Tibial nerve (tissue), 4 donors: ENCODE measurements at regions not wholly inside any gene's neighbourhood (a gene's known extent, or its start where the extent isn't known, plus 50 kb on each side); places are given as distances from the start of the nearest gene placed in this dataset.
A peak's percentile ranks its signal among the peaks of the same experiment; 100 is the strongest.

Experiments used
- DNase-seq, 2 donors: peaks; one replicate each; pipeline ENCODE4 v3.0.0-alpha.2; 2019; ENCODE audit warnings: low spot score in 2 of 2
- H3K27ac ChIP-seq, 4 donors: fragments of 200-600 bp; sonication (generic) in 3 of 4; one replicate each; pipeline ENCODE4 v1.5.1; 2017 to 2019; ENCODE audit warnings: mild to moderate bottlenecking in 1 of 4
- H3K27me3 ChIP-seq, 2 donors: fragments of 200-600 bp; sonication (generic) in 1 of 2; one replicate each; pipeline versions ENCODE4 v1.5.1 to v1.6.0; 2017 to 2019
- H3K36me3 ChIP-seq, 3 donors: fragments of 200-600 bp; sonication (generic); one replicate each; pipeline ENCODE4 v1.5.1; 2018 to 2019
- H3K4me1 ChIP-seq, 4 donors: fragments of 200-600 bp; sonication (generic) in 3 of 4; one replicate each; pipeline ENCODE4 v1.5.1; 2017 to 2019
- H3K4me3 ChIP-seq, 4 donors: fragments of 200-600 bp; sonication (generic) in 3 of 4; one replicate each; pipeline ENCODE4 v1.5.1; 2017 to 2019; ENCODE audit warnings: mild to moderate bottlenecking in 1 of 4, moderate library complexity in 1 of 4
- H3K9me3 ChIP-seq, 4 donors: fragments of 200-600 bp; sonication (generic) in 3 of 4; one replicate each; pipeline ENCODE4 v1.5.1; 2017 to 2019
- CTCF ChIP-seq, 5 experiments: fragments of 200-600 bp in 3 of 5; fragments of 450-650 bp in 2 of 5; sonication (generic) in 3 of 5; IDR thresholded peaks; one replicate each; pipeline ENCODE4 v1.5.1; 2016 to 2019; ENCODE audit warnings: antibody characterized with exemption in 5 of 5, mild to moderate bottlenecking in 3 of 5, moderate library complexity in 2 of 5
- EP300 ChIP-seq, 2 donors: sonication (generic); formaldehyde crosslinking; IDR thresholded peaks; one replicate each; pipeline ENCODE4 v1.6.1; 2017; ENCODE audit warnings: antibody characterized with exemption in 2 of 2, mild to moderate bottlenecking in 1 of 2
- POLR2A ChIP-seq, 2 donors: fragments of 450-650 bp; IDR thresholded peaks; one replicate each; pipeline ENCODE4 v1.6.1; 2017; ENCODE audit warnings: antibody characterized with exemption in 2 of 2, mild to moderate bottlenecking in 2 of 2, moderate library complexity in 2 of 2
- WGBS, 2 donors: methylation state at CpG; one replicate each; pipeline ENCODE4 v1.1.5; 2018; 5-methylcytosine and 5-hydroxymethylcytosine counted together

GRCh38 chr12:124490584-124491305 lies 76.7 kb downstream of the NCOR2 start:
- Histone ChIP-seq H3K9me3 (no peaks in the 10 kb centered on the region), H3K4me3 (no peak overlapping the region), H3K36me3 (peaks cover 0 to 57% (median 0%) of the 10 kb centered on the region in 3 donors), H3K27ac (peak overlapping the region in 2 of 4 donors; percentile 46 to 69), H3K27me3 (no peaks in the 10 kb centered on the region), H3K4me1 (peaks cover 0 to 98% (median 30%) of the 10 kb centered on the region in 4 donors)
- WGBS, 2 donors, result 40 to 52% methylated on average over 11 to 17 of the region's 17 CpGs
- TF ChIP-seq CTCF (IDR thresholded peaks at IDR 0.05) (no peak), POLR2A (IDR thresholded peaks at IDR 0.05) (no peak), EP300 (IDR thresholded peaks at IDR 0.05) (no peak)
- DNase-seq, result peak; percentile 68 to 70

GRCh38 chr12:124489915-124490583 lies 77.4 kb downstream of the NCOR2 start:
- Histone ChIP-seq H3K27me3 (no peaks in the 10 kb centered on the region), H3K4me3 (no peak overlapping the region), H3K36me3 (peaks cover 0 to 62% (median 0%) of the 10 kb centered on the region in 3 donors), H3K4me1 (peaks cover 0 to 97% (median 30%) of the 10 kb centered on the region in 4 donors), H3K27ac (peak overlapping the region in 2 of 4 donors; percentile 5 to 62), H3K9me3 (no peaks in the 10 kb centered on the region)
- no peak for TF ChIP-seq POLR2A (IDR thresholded peaks at IDR 0.05)
- 77 to 83% methylated on average over 9 of the region's 9 CpGs for WGBS, 2 donors
- DNase-seq, result no peak

- H3K9me3 ChIP-seq, result no peaks in the 10 kb centered on the region
- H3K27me3 ChIP-seq, result no peaks in the 10 kb centered on the region
- no peak overlapping the region for H3K4me3 ChIP-seq
- H3K4me1 ChIP-seq, result peaks cover 0 to 93% (median 30%) of the 10 kb centered on the region in 4 donors
- TF ChIP-seq CTCF (IDR thresholded peaks at IDR 0.05) (no peak), POLR2A (IDR thresholded peaks at IDR 0.05) (no peak), EP300 (IDR thresholded peaks at IDR 0.05) (no peak)
- H3K36me3 ChIP-seq, result peaks cover 0 to 62% (median 0%) of the 10 kb centered on the region in 3 donors
- WGBS, 2 donors, result 64 to 65% methylated on average over 6 of the region's 6 CpGs
- DNase-seq, result no peak
- peak overlapping the region in 2 of 4 donors; percentile 57 to 62 for H3K27ac ChIP-seq
Measured at GRCh38 chr12:124489220-124489619, 78.2 kb downstream of the NCOR2 start.

GRCh38 chr12:124488520-124488919 lies 78.9 kb downstream of the NCOR2 start:
- Histone ChIP-seq H3K4me3 (no peak overlapping the region), H3K9me3 (no peaks in the 10 kb centered on the region), H3K36me3 (peaks cover 0 to 63% (median 0%) of the 10 kb centered on the region in 3 donors), H3K27ac (peak overlapping the region in 2 of 4 donors; percentile 57 to 62), H3K4me1 (peaks cover 0 to 93% (median 30%) of the 10 kb centered on the region in 4 donors), H3K27me3 (no peaks in the 10 kb centered on the region)
- 71 to 81% methylated on average over 10 of the region's 10 CpGs for WGBS, 2 donors
- no peak for DNase-seq
- TF ChIP-seq CTCF (IDR thresholded peaks at IDR 0.05), result no peak
- TF ChIP-seq POLR2A (IDR thresholded peaks at IDR 0.05), result no peak
- no peak for TF ChIP-seq EP300 (IDR thresholded peaks at IDR 0.05)

GRCh38 chr12:124487834-124488165 lies 79.6 kb downstream of the NCOR2 start:
- no peak for DNase-seq
- 72 to 76% methylated on average over 3 of the region's 3 CpGs for WGBS, 2 donors
- H3K9me3 ChIP-seq, result no peaks in the 10 kb centered on the region
- no peak overlapping the region for H3K4me3 ChIP-seq
- H3K27me3 ChIP-seq, result no peaks in the 10 kb centered on the region
- peak overlapping the region in 3 of 4 donors; percentile 51 to 62 (median 57) for H3K27ac ChIP-seq
- TF ChIP-seq CTCF (IDR thresholded peaks at IDR 0.05) (no peak), POLR2A (IDR thresholded peaks at IDR 0.05) (no peak), EP300 (IDR thresholded peaks at IDR 0.05) (no peak)
- H3K36me3 ChIP-seq, result peaks cover 0 to 63% (median 0%) of the 10 kb centered on the region in 3 donors
- H3K4me1 ChIP-seq, result peaks cover 0 to 88% (median 26%) of the 10 kb centered on the region in 4 donors
